K562 (cell line): ENCODE measurements at regions not wholly inside any gene's neighbourhood (a gene's known extent, or its start where the extent isn't known, plus 50 kb on each side); places are given as distances from the start of the nearest gene placed in this dataset.

Source experiments
- CBX3 ChIP-seq, 2 experiments: IDR thresholded peaks; 1 replicate in 1 of 2; 2 replicates in 1 of 2; pipeline ENCODE4 v1.6.1; 2012; ENCODE audit warnings: inconsistent platforms in 2 of 2, low read length in 2 of 2, borderline replicate concordance in 1 of 2, control low read depth in 1 of 2
- ELF4 ChIP-seq: fragments of 450-650 bp; formaldehyde crosslinking; IDR thresholded peaks from 2 replicates; pipeline ENCODE4 v1.4.0; 2022; ENCODE audit warnings: missing genetic modification characterization
- EP300 ChIP-seq: IDR thresholded peaks from 2 replicates; pipeline ENCODE4 v1.6.1; 2012; ENCODE audit warnings: low read length, improper control_type of control experiment
- HDAC6 ChIP-seq: IDR thresholded peaks from 2 replicates; pipeline ENCODE4 v1.6.1; 2012; ENCODE audit warnings: low read depth, mild to moderate bottlenecking, control low read depth, inconsistent platforms, low read length, moderate library complexity
- RCOR1 ChIP-seq, 2 experiments: IDR thresholded peaks; 2 replicates each; pipeline ENCODE4 v1.6.1; 2012; ENCODE audit warnings: low read depth in 2 of 2, low read length in 2 of 2, borderline replicate concordance in 1 of 2, improper control_type of control experiment in 1 of 2
- SMC3 ChIP-seq: conservative IDR thresholded peaks from 2 replicates; pipeline ENCODE4 v1.6.1; 2011; ENCODE audit warnings: low read depth, low read length, improper control_type of control experiment; ENCODE audit not compliant: insufficient read depth
- ZNF830 ChIP-seq: fragments of 250-450 bp; sonication (Bioruptor Pico); IDR thresholded peaks from 2 replicates; pipeline ENCODE4 v1.5.0; 2021; ENCODE audit warnings: mild to moderate bottlenecking
- TF ChIP-seq, protein P1 (sequence below), 3 experiments: IDR thresholded peaks in 2 of 3; conservative IDR thresholded peaks in 1 of 3; 2 replicates each; pipeline ENCODE4 v1.5.1; 2011 to 2012; ENCODE audit warnings: low read length in 3 of 3, mild to moderate bottlenecking in 3 of 3, control low read depth in 2 of 3, improper control_type of control experiment in 1 of 3, inconsistent platforms in 1 of 3, low read depth in 1 of 3, mixed read lengths in 1 of 3, moderate library complexity in 1 of 3; ENCODE audit not compliant: insufficient read depth in 2 of 3
- TF ChIP-seq, protein P2 (sequence below): fragments of 450-650 bp; conservative IDR thresholded peaks from 2 replicates; pipeline ENCODE4 v1.6.1; 2016; ENCODE audit warnings: missing genetic modification characterization, low read depth, mild to moderate bottlenecking, missing compliant biosample characterization, moderate library complexity
- TF ChIP-seq, protein P3 (sequence below), 2 experiments: fragments of 450-650 bp in 1 of 2; sonication (generic) in 1 of 2; formaldehyde crosslinking in 1 of 2; IDR thresholded peaks in 1 of 2; conservative IDR thresholded peaks in 1 of 2; 2 replicates each; pipeline versions ENCODE4 v1.6.1 to v1.8.1; 2016 to 2023; ENCODE audit warnings: mild to moderate bottlenecking in 2 of 2, moderate library complexity in 2 of 2, inconsistent platforms in 1 of 2, missing genetic modification reagents in 1 of 2

- TF ChIP-seq, protein P1, sequence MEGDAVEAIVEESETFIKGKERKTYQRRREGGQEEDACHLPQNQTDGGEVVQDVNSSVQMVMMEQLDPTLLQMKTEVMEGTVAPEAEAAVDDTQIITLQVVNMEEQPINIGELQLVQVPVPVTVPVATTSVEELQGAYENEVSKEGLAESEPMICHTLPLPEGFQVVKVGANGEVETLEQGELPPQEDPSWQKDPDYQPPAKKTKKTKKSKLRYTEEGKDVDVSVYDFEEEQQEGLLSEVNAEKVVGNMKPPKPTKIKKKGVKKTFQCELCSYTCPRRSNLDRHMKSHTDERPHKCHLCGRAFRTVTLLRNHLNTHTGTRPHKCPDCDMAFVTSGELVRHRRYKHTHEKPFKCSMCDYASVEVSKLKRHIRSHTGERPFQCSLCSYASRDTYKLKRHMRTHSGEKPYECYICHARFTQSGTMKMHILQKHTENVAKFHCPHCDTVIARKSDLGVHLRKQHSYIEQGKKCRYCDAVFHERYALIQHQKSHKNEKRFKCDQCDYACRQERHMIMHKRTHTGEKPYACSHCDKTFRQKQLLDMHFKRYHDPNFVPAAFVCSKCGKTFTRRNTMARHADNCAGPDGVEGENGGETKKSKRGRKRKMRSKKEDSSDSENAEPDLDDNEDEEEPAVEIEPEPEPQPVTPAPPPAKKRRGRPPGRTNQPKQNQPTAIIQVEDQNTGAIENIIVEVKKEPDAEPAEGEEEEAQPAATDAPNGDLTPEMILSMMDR (IDR thresholded peaks at IDR 0.05 in 2 of 3, conservative IDR thresholded peaks at IDR 0.05 in 1 of 3; ENCODE audit: insufficient read depth in 2 of 3, low read depth in 1 of 3, low read length in 3 of 3), result no peak
- TF ChIP-seq CBX3 (IDR thresholded peaks at IDR 0.05; ENCODE audit: borderline replicate concordance in 1 of 2, low read length in 2 of 2), result no peak
- TF ChIP-seq ELF4 (CRISPR knock-in tag), result no peak
- TF ChIP-seq HDAC6, result no peak
- no peak for TF ChIP-seq RCOR1 (IDR thresholded peaks at IDR 0.05; ENCODE audit: borderline replicate concordance in 1 of 2, low read depth in 2 of 2, low read length in 2 of 2)
- TF ChIP-seq, protein P2, sequence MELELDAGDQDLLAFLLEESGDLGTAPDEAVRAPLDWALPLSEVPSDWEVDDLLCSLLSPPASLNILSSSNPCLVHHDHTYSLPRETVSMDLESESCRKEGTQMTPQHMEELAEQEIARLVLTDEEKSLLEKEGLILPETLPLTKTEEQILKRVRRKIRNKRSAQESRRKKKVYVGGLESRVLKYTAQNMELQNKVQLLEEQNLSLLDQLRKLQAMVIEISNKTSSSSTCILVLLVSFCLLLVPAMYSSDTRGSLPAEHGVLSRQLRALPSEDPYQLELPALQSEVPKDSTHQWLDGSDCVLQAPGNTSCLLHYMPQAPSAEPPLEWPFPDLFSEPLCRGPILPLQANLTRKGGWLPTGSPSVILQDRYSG, result no peak
- no peak for TF ChIP-seq ZNF830 (CRISPR knock-in tag)
- TF ChIP-seq, protein P3, sequence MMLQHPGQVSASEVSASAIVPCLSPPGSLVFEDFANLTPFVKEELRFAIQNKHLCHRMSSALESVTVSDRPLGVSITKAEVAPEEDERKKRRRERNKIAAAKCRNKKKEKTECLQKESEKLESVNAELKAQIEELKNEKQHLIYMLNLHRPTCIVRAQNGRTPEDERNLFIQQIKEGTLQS (IDR thresholded peaks at IDR 0.05), result no peak
- TF ChIP-seq, protein P3 (CRISPR knock-in tag; conservative IDR thresholded peaks at IDR 0.05), result no peak
- TF ChIP-seq EP300, result no peak
- TF ChIP-seq SMC3, result no peak
Measured at GRCh38 chr5:174644436-174644835, 79.9 kb upstream of the MSX2 start.
